Left hindlimb (tissue), 1 donor: ENCODE measurements at regions not wholly inside any gene's neighbourhood (a gene's known extent, or its start where the extent isn't known, plus 50 kb on each side); places are given as distances from the start of the nearest gene placed in this dataset.
A peak's percentile ranks its signal among the peaks of the same experiment; 100 is the strongest.

Experiments
- DNase-seq: peaks from one replicate; pipeline ENCODE4 v3.0.0-alpha.2; 2018

- peak; percentile 20 for DNase-seq
These were observed 262.8 kb downstream of the BRD1 start for GRCh38 chr22:49564666-49565515.

GRCh38 chr22:49564054-49564453 lies 263.6 kb downstream of the BRD1 start:
- DNase-seq = peak; percentile 5

- no peak for DNase-seq
These were observed 264.9 kb downstream of the BRD1 start for GRCh38 chr22:49562685-49563249.

- no peak for DNase-seq
These were observed 265.7 kb downstream of the BRD1 start for GRCh38 chr22:49561976-49562375.

GRCh38 chr22:49561338-49561737 lies 266.3 kb downstream of the BRD1 start:
- DNase-seq = no peak

GRCh38 chr22:49555526-49555925 lies 272.1 kb downstream of the BRD1 start:
- no peak for DNase-seq

GRCh38 chr22:49554741-49555140 lies 272.9 kb downstream of the BRD1 start:
- no peak for DNase-seq

- DNase-seq = no peak
These were observed 273.4 kb downstream of the BRD1 start for GRCh38 chr22:49554296-49554625.

- DNase-seq = no peak
These were observed 274.0 kb downstream of the BRD1 start for GRCh38 chr22:49553518-49554295.

- no peak for DNase-seq
These were observed 274.6 kb downstream of the BRD1 start for GRCh38 chr22:49553076-49553475.

GRCh38 chr22:49551897-49552614 lies 275.6 kb downstream of the BRD1 start:
- DNase-seq = no peak

- no peak for DNase-seq
These were observed 276.2 kb downstream of the BRD1 start for GRCh38 chr22:49551446-49551845.

- DNase-seq = no peak
These were observed 276.8 kb downstream of the BRD1 start for GRCh38 chr22:49550766-49551362.

- DNase-seq = no peak
These were observed 277.6 kb downstream of the BRD1 start for GRCh38 chr22:49550141-49550430.

GRCh38 chr22:49549256-49550140 lies 278.2 kb downstream of the BRD1 start:
- DNase-seq = no peak

GRCh38 chr22:49548356-49549202 lies 279.1 kb downstream of the BRD1 start:
- DNase-seq = no peak

GRCh38 chr22:49547751-49548239 lies 279.9 kb downstream of the BRD1 start:
- DNase-seq = no peak

- no peak for DNase-seq
These were observed 280.7 kb downstream of the BRD1 start for GRCh38 chr22:49546811-49547585.

- peak; percentile 4 for DNase-seq
These were observed 282.1 kb downstream of the BRD1 start for GRCh38 chr22:49545606-49546005.

GRCh38 chr22:49544286-49544685 lies 283.4 kb downstream of the BRD1 start:
- no peak for DNase-seq
